Activated CD4-positive, alpha-beta T cell treated with anti-CD3 and anti-CD28 coated beads, Interleukin-2, amount 50 U/mL, for 16 hours (primary cell): ENCODE measurements at regions not wholly inside any gene's neighbourhood (a gene's known extent, or its start where the extent isn't known, plus 50 kb on each side); places are given as distances from the start of the nearest gene placed in this dataset.
A peak's percentile ranks its signal among the peaks of the same experiment; 100 is the strongest.

ENCODE experiments used
- DNase-seq: peaks from one replicate; pipeline ENCODE4 v3.0.0-alpha.2; 2020

GRCh38 chr14:98182393-98183055 lies 1089.5 kb downstream of the BCL11B start:
- peak; percentile 84 for DNase-seq

- DNase-seq, result no peak
Observed at GRCh38 chr14:98183556-98183955, 1088.4 kb downstream of the BCL11B start.

- no peak for DNase-seq
Observed at GRCh38 chr14:98184457-98184856, 1087.5 kb downstream of the BCL11B start.

GRCh38 chr14:98185036-98185435 lies 1087.0 kb downstream of the BCL11B start:
- no peak for DNase-seq

- DNase-seq, result no peak
Observed at GRCh38 chr14:98186140-98186539, 1085.9 kb downstream of the BCL11B start.

GRCh38 chr14:98187281-98187680 lies 1084.7 kb downstream of the BCL11B start:
- DNase-seq, result no peak

GRCh38 chr14:98189062-98189461 lies 1082.9 kb downstream of the BCL11B start:
- DNase-seq, result peak; percentile 74

- peak; percentile 84 for DNase-seq
Observed at GRCh38 chr14:98189511-98189910, 1082.5 kb downstream of the BCL11B start.

GRCh38 chr14:98189944-98190343 lies 1082.1 kb downstream of the BCL11B start:
- DNase-seq, result no peak

GRCh38 chr14:98192946-98193345 lies 1079.1 kb downstream of the BCL11B start:
- DNase-seq, result no peak

GRCh38 chr14:98194821-98195220 lies 1077.2 kb downstream of the BCL11B start:
- no peak for DNase-seq

GRCh38 chr14:98195256-98195655 lies 1076.7 kb downstream of the BCL11B start:
- no peak for DNase-seq

GRCh38 chr14:98197933-98198332 lies 1074.1 kb downstream of the BCL11B start:
- no peak for DNase-seq

- DNase-seq, result peak; percentile 85
Observed at GRCh38 chr14:98198385-98198784, 1073.6 kb downstream of the BCL11B start.

- DNase-seq, result no peak
Observed at GRCh38 chr14:98200601-98201000, 1071.4 kb downstream of the BCL11B start.

- DNase-seq, result no peak
Observed at GRCh38 chr14:98203421-98203820, 1068.6 kb downstream of the BCL11B start.

- no peak for DNase-seq
Observed at GRCh38 chr14:98204139-98204538, 1067.9 kb downstream of the BCL11B start.

GRCh38 chr14:98207415-98207814 lies 1064.6 kb downstream of the BCL11B start:
- no peak for DNase-seq

GRCh38 chr14:98208211-98208611 lies 1063.8 kb downstream of the BCL11B start:
- DNase-seq, result no peak

GRCh38 chr14:98208943-98209342 lies 1063.1 kb downstream of the BCL11B start:
- DNase-seq, result no peak

- DNase-seq, result no peak
Observed at GRCh38 chr14:98210045-98210672, 1061.8 kb downstream of the BCL11B start.

- no peak for DNase-seq
Observed at GRCh38 chr14:98217530-98217929, 1054.5 kb downstream of the BCL11B start.

- no peak for DNase-seq
Observed at GRCh38 chr14:98218218-98218617, 1053.8 kb downstream of the BCL11B start.

GRCh38 chr14:98219638-98220037 lies 1052.4 kb downstream of the BCL11B start:
- DNase-seq, result peak; percentile 61

- no peak for DNase-seq
Observed at GRCh38 chr14:98223106-98223505, 1048.9 kb downstream of the BCL11B start.
